ENCODE measurements at regions not wholly inside any gene's neighbourhood (a gene's known extent, or its start where the extent isn't known, plus 50 kb on each side); places are given as distances from the start of the nearest gene placed in this dataset.
A peak's percentile ranks its signal among the peaks of the same experiment; 100 is the strongest.

- Histone ChIP-seq H3K4me3 (ENCODE audit: low read depth in 1 of 3, low read length in 3 of 3) (no peak overlapping the region), H3K9me3 (ENCODE audit: control insufficient read depth in 2 of 2, insufficient read depth in 1 of 2, low read depth in 1 of 2, low read length in 1 of 2) (no peaks in the 10 kb centered on the region)
- no peak for FAIRE-seq
Observed at GRCh38 chr13:55234311-55234710, 1906.4 kb upstream of the PRR20A start.

GRCh38 chr13:55245005-55245644 lies 1895.6 kb upstream of the PRR20A start:
- FAIRE-seq = no peak
- H3K27ac ChIP-seq (ENCODE audit: low read depth in 1 of 3, low read length in 2 of 3) = no peak overlapping the region
- DNase-seq = no peak

More at GRCh38 chr13:55234311-55234710, 1906.4 kb upstream of the PRR20A start:
- Histone ChIP-seq H3K27ac (ENCODE audit: low read depth in 1 of 3, low read length in 2 of 3) (no peak overlapping the region), H3K4me1 (ENCODE audit: control insufficient read depth in 3 of 3, insufficient read depth in 2 of 3, low read depth in 1 of 3, low read length in 2 of 3) (no peaks in the 10 kb centered on the region), H3K27me3 (ENCODE audit: control insufficient read depth in 3 of 3, insufficient read depth in 3 of 3, low read length in 3 of 3) (no peaks in the 10 kb centered on the region), H3K36me3 (ENCODE audit: control insufficient read depth in 3 of 3, insufficient read depth in 2 of 3, low read depth in 1 of 3, low read length in 3 of 3) (no peaks in the 10 kb centered on the region)
- no peak for DNase-seq
- WGBS, 3 donors = 72 to 89% (median 76%) methylated on average over 5 of the region's 5 CpGs

GRCh38 chr13:55255236-55255635 lies 1885.5 kb upstream of the PRR20A start:
- WGBS, 3 donors = 68 to 82% (median 76%) methylated on average over 6 of the region's 6 CpGs
- FAIRE-seq (no peak), DNase-seq (no peak)

More at GRCh38 chr13:55245005-55245644, 1895.6 kb upstream of the PRR20A start:
- 67 to 68% (median 68%) methylated on average over 4 of the region's 4 CpGs for WGBS, 3 donors
- H3K27me3 ChIP-seq (ENCODE audit: control insufficient read depth in 3 of 3, insufficient read depth in 3 of 3, low read length in 3 of 3) = no peaks in the 10 kb centered on the region
- no peaks in the 10 kb centered on the region for H3K36me3 ChIP-seq (ENCODE audit: control insufficient read depth in 3 of 3, insufficient read depth in 2 of 3, low read depth in 1 of 3, low read length in 3 of 3)
- peaks cover 0 to 5% of the 10 kb centered on the region in 2 donors for H3K9me3 ChIP-seq (ENCODE audit: control insufficient read depth in 2 of 2, insufficient read depth in 1 of 2, low read depth in 1 of 2, low read length in 1 of 2)
- no peak overlapping the region for H3K4me3 ChIP-seq (ENCODE audit: low read depth in 1 of 3, low read length in 3 of 3)
- no peaks in the 10 kb centered on the region for H3K4me1 ChIP-seq (ENCODE audit: control insufficient read depth in 3 of 3, insufficient read depth in 2 of 3, low read depth in 1 of 3, low read length in 2 of 3)

GRCh38 chr13:55263045-55263444 lies 1877.7 kb upstream of the PRR20A start:
- FAIRE-seq (no peak), DNase-seq (no peak)
- Histone ChIP-seq H3K4me3 (ENCODE audit: low read depth in 1 of 3, low read length in 3 of 3) (no peak overlapping the region), H3K9me3 (ENCODE audit: control insufficient read depth in 2 of 2, insufficient read depth in 1 of 2, low read depth in 1 of 2, low read length in 1 of 2) (no peaks in the 10 kb centered on the region), H3K4me1 (ENCODE audit: control insufficient read depth in 3 of 3, insufficient read depth in 2 of 3, low read depth in 1 of 3, low read length in 2 of 3) (peaks cover 0 to 3% (median 0%) of the 10 kb centered on the region in 3 donors), H3K36me3 (ENCODE audit: control insufficient read depth in 3 of 3, insufficient read depth in 2 of 3, low read depth in 1 of 3, low read length in 3 of 3) (no peaks in the 10 kb centered on the region), H3K27ac (ENCODE audit: low read depth in 1 of 3, low read length in 2 of 3) (no peak overlapping the region), H3K27me3 (ENCODE audit: control insufficient read depth in 3 of 3, insufficient read depth in 3 of 3, low read length in 3 of 3) (no peaks in the 10 kb centered on the region)
- 0 to 18% (median 16%) methylated on average over 1 of the region's 1 CpG for WGBS, 3 donors

More at GRCh38 chr13:55255236-55255635, 1885.5 kb upstream of the PRR20A start:
- Histone ChIP-seq H3K4me3 (ENCODE audit: low read depth in 1 of 3, low read length in 3 of 3) (no peak overlapping the region), H3K27ac (ENCODE audit: low read depth in 1 of 3, low read length in 2 of 3) (no peak overlapping the region), H3K9me3 (ENCODE audit: control insufficient read depth in 2 of 2, insufficient read depth in 1 of 2, low read depth in 1 of 2, low read length in 1 of 2) (no peaks in the 10 kb centered on the region), H3K4me1 (ENCODE audit: control insufficient read depth in 3 of 3, insufficient read depth in 2 of 3, low read depth in 1 of 3, low read length in 2 of 3) (no peaks in the 10 kb centered on the region), H3K27me3 (ENCODE audit: control insufficient read depth in 3 of 3, insufficient read depth in 3 of 3, low read length in 3 of 3) (no peaks in the 10 kb centered on the region), H3K36me3 (ENCODE audit: control insufficient read depth in 3 of 3, insufficient read depth in 2 of 3, low read depth in 1 of 3, low read length in 3 of 3) (no peaks in the 10 kb centered on the region)

GRCh38 chr13:55266644-55267043 lies 1874.1 kb upstream of the PRR20A start:
- 8 to 41% (median 17%) methylated on average over 2 of the region's 2 CpGs for WGBS, 3 donors
- no peak for FAIRE-seq
- DNase-seq = peak in 1 of 2 donors; percentile 11
- Histone ChIP-seq H3K4me1 (ENCODE audit: control insufficient read depth in 3 of 3, insufficient read depth in 2 of 3, low read depth in 1 of 3, low read length in 2 of 3) (peaks cover 0 to 3% (median 0%) of the 10 kb centered on the region in 3 donors), H3K9me3 (ENCODE audit: control insufficient read depth in 2 of 2, insufficient read depth in 1 of 2, low read depth in 1 of 2, low read length in 1 of 2) (no peaks in the 10 kb centered on the region), H3K4me3 (ENCODE audit: low read depth in 1 of 3, low read length in 3 of 3) (no peak overlapping the region), H3K27me3 (ENCODE audit: control insufficient read depth in 3 of 3, insufficient read depth in 3 of 3, low read length in 3 of 3) (no peaks in the 10 kb centered on the region), H3K36me3 (ENCODE audit: control insufficient read depth in 3 of 3, insufficient read depth in 2 of 3, low read depth in 1 of 3, low read length in 3 of 3) (no peaks in the 10 kb centered on the region), H3K27ac (ENCODE audit: low read depth in 1 of 3, low read length in 2 of 3) (no peak overlapping the region)

- Histone ChIP-seq H3K27ac (ENCODE audit: low read depth in 1 of 3, low read length in 2 of 3) (no peak overlapping the region), H3K4me1 (ENCODE audit: control insufficient read depth in 3 of 3, insufficient read depth in 2 of 3, low read depth in 1 of 3, low read length in 2 of 3) (no peaks in the 10 kb centered on the region), H3K4me3 (ENCODE audit: low read depth in 1 of 3, low read length in 3 of 3) (no peak overlapping the region), H3K27me3 (ENCODE audit: control insufficient read depth in 3 of 3, insufficient read depth in 3 of 3, low read length in 3 of 3) (no peaks in the 10 kb centered on the region), H3K36me3 (ENCODE audit: control insufficient read depth in 3 of 3, insufficient read depth in 2 of 3, low read depth in 1 of 3, low read length in 3 of 3) (no peaks in the 10 kb centered on the region), H3K9me3 (ENCODE audit: control insufficient read depth in 2 of 2, insufficient read depth in 1 of 2, low read depth in 1 of 2, low read length in 1 of 2) (peaks cover 0 to 9% of the 10 kb centered on the region in 2 donors)
- FAIRE-seq (no peak), DNase-seq (no peak)
- 89 to 92% (median 91%) methylated on average over 1 of the region's 1 CpG for WGBS, 3 donors
Observed at GRCh38 chr13:55298201-55298600, 1842.5 kb upstream of the PRR20A start.

GRCh38 chr13:55302568-55302967 lies 1838.2 kb upstream of the PRR20A start:
- no peak for FAIRE-seq
- Histone ChIP-seq H3K36me3 (ENCODE audit: control insufficient read depth in 3 of 3, insufficient read depth in 2 of 3, low read depth in 1 of 3, low read length in 3 of 3) (no peaks in the 10 kb centered on the region), H3K27me3 (ENCODE audit: control insufficient read depth in 3 of 3, insufficient read depth in 3 of 3, low read length in 3 of 3) (no peaks in the 10 kb centered on the region), H3K9me3 (ENCODE audit: control insufficient read depth in 2 of 2, insufficient read depth in 1 of 2, low read depth in 1 of 2, low read length in 1 of 2) (no peaks in the 10 kb centered on the region), H3K4me3 (ENCODE audit: low read depth in 1 of 3, low read length in 3 of 3) (no peak overlapping the region), H3K4me1 (ENCODE audit: control insufficient read depth in 3 of 3, insufficient read depth in 2 of 3, low read depth in 1 of 3, low read length in 2 of 3) (no peaks in the 10 kb centered on the region), H3K27ac (ENCODE audit: low read depth in 1 of 3, low read length in 2 of 3) (no peak overlapping the region)
- 39 to 72% (median 46%) methylated on average over 3 of the region's 3 CpGs for WGBS, 3 donors
- no peak for DNase-seq

- no peaks in the 10 kb centered on the region for H3K27me3 ChIP-seq (ENCODE audit: control insufficient read depth in 3 of 3, insufficient read depth in 3 of 3, low read length in 3 of 3)
- H3K27ac ChIP-seq (ENCODE audit: low read depth in 1 of 3, low read length in 2 of 3) = no peak overlapping the region
- H3K4me1 ChIP-seq (ENCODE audit: control insufficient read depth in 3 of 3, insufficient read depth in 2 of 3, low read depth in 1 of 3, low read length in 2 of 3) = no peaks in the 10 kb centered on the region
- no peak overlapping the region for H3K4me3 ChIP-seq (ENCODE audit: low read depth in 1 of 3, low read length in 3 of 3)
- 40 to 67% (median 45%) methylated on average over 3 of the region's 3 CpGs for WGBS, 3 donors
- no peaks in the 10 kb centered on the region for H3K36me3 ChIP-seq (ENCODE audit: control insufficient read depth in 3 of 3, insufficient read depth in 2 of 3, low read depth in 1 of 3, low read length in 3 of 3)
- no peaks in the 10 kb centered on the region for H3K9me3 ChIP-seq (ENCODE audit: control insufficient read depth in 2 of 2, insufficient read depth in 1 of 2, low read depth in 1 of 2, low read length in 1 of 2)
- DNase-seq (no peak), FAIRE-seq (no peak)
Observed at GRCh38 chr13:55307909-55308308, 1832.8 kb upstream of the PRR20A start.

GRCh38 chr13:55341891-55342290 lies 1798.8 kb upstream of the PRR20A start:
- Histone ChIP-seq H3K27ac (ENCODE audit: low read depth in 1 of 3, low read length in 2 of 3) (no peak overlapping the region), H3K9me3 (ENCODE audit: control insufficient read depth in 2 of 2, insufficient read depth in 1 of 2, low read depth in 1 of 2, low read length in 1 of 2) (peaks cover 0 to 3% of the 10 kb centered on the region in 2 donors), H3K4me3 (ENCODE audit: low read depth in 1 of 3, low read length in 3 of 3) (no peak overlapping the region), H3K4me1 (ENCODE audit: control insufficient read depth in 3 of 3, insufficient read depth in 2 of 3, low read depth in 1 of 3, low read length in 2 of 3) (no peaks in the 10 kb centered on the region), H3K27me3 (ENCODE audit: control insufficient read depth in 3 of 3, insufficient read depth in 3 of 3, low read length in 3 of 3) (no peaks in the 10 kb centered on the region), H3K36me3 (ENCODE audit: control insufficient read depth in 3 of 3, insufficient read depth in 2 of 3, low read depth in 1 of 3, low read length in 3 of 3) (no peaks in the 10 kb centered on the region)
- DNase-seq (no peak), FAIRE-seq (no peak)
- WGBS, 3 donors = 71 to 87% (median 83%) methylated on average over 3 of the region's 3 CpGs
